HT1080 (cell line): ENCODE measurements at regions not wholly inside any gene's neighbourhood (a gene's known extent, or its start where the extent isn't known, plus 50 kb on each side); places are given as distances from the start of the nearest gene placed in this dataset.

ENCODE experiments used
- DNase-seq: peaks from one replicate; pipeline ENCODE4 v3.0.0-alpha.2; 2015; ENCODE audit warnings: low read depth

DNA sequence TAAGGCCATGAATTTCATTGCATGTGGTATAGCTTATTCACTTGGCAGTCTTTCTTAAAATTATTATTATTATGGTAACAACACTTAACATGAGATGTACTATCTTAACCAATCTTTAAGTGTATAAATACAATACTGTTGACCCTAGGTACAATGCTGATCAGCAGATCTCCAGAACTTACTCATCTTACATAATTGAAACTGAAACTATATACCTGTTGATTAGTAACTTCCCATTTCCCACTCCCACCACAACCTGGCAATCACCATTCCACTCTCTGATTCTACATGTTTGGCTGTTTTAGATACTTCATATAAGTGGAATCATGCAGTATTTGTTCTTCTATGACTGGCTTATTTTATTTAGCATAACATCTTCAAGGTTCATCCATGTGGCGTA, 150.2 kb upstream of the POU2AF2 start:
- DNase-seq, result no peak

DNA sequence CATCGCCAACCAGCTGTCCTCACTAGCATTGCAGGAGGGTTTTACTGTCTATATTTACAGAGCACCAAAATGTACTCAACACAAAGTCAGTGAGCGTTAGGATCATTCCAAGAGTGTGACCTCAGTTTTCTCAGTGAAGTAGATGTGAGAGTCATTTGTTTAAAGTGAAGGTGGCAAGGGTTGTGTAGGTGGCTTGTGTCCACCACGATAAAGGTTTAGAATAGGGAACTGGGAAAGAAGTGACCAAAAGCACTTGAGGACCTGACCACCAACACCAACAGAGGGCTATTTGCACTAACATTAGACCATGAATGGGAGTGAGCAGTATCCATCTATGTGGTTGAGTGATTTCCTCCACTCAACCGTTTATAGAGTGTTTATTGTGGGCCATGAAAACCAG, 152.5 kb upstream of the POU2AF2 start:
- DNase-seq, result no peak

DNA sequence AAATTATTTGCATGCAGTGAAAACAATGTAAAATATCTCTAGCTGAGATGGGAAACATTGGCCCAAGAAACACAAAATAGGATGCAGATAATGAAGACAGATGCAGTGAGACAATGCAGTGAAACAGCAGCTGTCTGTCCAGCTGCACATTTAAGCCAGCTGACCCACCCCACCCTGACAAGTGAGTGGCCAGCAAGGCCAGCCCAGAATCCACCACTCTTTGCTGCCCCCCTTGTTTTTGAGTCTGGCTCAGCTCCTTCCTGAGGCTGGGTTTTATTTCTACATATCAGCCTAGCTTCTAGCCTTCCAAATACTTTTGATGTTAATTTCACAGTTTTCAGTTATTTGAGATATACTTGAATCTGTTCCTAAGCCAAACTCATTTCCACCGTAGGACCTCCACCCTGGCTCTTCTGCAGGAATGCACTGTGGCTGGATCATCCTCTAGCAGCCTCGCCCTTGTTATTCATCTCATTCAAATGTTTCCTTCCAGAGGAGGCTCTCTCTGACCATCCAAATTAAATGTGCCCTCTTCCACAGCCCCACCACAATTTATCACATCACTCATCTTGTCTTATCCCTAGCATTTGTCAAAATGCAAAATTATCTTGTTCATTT, 154.1 kb upstream of the POU2AF2 start:
- no peak for DNase-seq

DNA sequence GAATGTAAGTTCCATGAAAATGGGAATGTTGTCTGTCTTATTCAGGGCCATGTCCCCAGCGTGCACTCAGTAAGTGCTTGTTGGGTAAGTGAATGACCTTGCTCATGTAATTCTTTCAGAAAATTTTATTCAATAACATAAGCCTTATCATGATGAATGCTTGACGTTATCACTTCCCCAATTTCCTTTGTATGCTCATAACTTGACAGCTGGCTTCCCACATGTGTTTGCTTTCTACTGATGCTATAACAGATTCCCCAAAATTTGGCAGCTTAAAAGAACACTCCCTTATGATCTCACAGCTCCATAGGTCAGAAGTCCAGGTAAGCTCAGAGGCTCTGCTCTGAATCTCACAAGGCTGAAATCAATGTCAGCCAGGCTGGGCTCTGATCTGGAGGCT, 155.8 kb upstream of the POU2AF2 start:
- DNase-seq, result no peak

DNA sequence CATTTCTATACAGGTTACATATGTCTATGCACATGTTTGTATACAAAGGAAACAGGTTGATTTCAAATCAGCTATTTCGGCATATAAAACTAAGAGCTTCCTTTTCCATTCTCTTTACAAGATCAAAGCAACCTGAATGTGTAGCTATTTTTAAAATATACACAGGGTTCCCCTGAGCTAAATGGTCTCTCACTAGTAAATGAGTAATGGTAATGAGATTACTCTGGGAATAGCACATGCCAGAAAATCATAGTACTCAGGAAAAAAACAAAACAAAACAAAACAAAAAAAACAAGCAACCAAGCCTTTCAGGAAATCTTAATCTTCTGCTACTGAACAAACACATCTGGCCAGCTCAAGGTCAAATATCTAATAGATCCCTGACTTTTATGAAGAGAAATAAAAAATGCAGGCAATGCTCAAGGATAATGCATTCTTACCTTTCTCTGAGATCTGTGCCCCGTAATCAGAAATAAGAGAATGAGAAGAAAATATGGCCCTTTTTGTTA, 156.6 kb upstream of the POU2AF2 start:
- no peak for DNase-seq

DNA sequence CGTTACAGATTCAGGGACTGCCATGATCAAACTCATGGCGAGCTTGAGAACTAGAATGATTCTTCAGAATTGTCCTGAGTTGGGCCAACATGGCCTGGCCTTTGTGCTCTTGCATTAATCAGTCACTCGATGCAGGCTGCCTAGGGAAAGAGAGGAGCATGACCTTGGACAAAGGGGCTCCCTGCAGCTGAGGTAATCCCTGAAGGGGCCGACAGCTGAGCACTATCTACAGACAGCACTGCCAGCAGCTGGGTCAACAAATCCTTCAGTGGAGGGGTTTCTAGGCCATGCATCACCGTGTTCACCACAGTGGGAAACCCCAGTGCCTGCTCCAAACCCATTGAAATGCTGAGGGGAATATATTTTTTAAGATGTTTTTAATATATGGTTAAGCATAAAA, 159.5 kb upstream of the POU2AF2 start:
- no peak for DNase-seq

DNA sequence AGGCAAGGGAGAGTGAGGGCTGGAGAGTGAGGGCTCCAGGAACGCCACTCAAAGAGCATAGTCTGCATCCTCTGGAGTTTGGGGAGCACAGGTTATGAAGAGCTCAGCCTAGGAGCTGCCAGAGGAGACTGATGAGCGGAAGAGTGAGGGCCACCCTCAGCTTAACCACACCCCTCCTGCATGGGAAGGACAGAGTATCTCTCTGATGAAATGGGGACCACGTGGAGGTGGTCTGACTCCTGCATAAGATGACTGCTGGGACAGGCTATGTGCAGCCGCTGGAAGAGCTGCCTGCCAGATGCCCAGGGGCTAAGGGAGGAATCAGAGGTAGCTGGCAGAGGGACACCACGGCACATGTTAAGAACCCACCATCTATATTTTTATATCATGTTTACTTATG, 162.9 kb upstream of the POU2AF2 start:
- DNase-seq, result no peak

DNA sequence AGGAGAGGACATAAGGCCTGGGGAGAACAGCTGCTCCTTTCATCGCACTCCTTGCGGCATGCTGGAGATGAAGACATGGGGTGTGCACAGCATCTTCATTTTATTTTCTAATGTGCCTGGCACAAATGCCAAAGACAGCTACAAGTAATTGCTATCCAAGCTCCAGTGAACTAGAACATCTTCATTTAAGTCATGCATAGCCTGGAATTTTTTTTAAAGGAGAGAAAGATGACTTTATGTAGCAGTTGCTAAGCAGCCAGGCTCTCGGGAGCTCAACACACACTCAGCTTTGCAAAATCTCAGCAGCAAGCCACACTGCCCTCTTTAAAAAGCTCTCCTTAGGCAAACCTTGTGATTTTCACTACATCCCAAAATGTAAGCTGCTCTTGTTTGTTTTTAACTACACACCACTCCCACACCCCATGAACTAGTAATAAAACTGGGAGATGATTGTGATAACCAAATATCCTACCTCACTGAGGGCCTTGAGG, 164.5 kb upstream of the POU2AF2 start:
- DNase-seq, result no peak

DNA sequence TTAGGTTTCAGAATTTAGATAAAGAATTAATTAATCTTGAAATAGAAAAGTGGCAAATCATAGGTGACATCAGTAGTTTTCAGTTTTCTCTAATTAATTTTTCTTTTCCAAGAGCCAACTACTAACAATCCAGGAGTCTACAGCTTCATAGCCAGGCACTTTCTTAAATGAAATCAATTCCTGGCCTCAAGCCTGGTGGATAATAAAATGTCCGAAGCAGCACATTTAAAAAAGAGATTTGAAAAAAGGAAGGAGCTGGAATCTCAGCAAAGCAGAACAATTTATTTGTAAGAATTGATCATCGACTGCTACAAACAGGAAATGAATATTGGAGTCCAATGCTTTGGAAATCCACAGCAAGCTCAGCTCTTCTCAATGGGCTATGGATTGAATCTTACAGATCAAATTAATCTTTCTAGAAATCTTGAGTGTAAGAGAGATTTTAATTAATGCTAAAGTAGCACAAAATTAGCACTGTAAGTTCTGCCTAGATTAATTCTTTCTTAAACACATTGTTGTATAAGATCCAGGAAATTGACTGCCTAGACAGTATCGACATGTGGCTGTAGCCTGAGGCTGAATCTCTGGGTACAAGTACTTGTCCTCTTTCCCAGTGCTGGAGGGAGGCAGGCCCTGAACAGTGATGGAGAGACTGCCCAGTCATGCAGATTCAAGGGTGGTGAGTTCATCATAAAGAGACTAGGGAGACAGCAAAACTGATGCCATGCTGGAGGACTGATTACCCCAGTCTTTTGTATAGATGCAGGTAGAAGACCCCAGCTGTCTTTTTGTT, 167.8 kb upstream of the POU2AF2 start:
- DNase-seq, result no peak

DNA sequence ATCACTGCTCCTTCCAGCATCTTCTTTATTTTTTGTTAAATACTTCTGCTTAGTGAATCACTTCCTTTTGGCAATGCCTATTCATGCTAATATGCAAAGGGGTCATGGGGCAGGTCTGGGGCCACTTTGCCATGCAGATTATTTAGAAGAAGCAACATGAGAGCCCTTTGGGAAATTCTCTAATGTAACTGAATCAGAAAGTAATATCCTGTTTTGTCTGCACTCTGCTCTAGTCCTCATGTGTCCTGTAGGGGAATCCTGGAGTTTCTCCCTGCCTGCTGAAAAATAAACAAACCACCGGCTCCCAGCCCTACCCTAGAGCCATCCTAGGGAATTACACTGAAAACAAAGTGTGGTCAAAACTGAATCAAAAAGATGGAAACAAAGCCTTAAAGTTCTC, 176.5 kb upstream of the POU2AF2 start:
- DNase-seq, result peak; percentile 30

DNA sequence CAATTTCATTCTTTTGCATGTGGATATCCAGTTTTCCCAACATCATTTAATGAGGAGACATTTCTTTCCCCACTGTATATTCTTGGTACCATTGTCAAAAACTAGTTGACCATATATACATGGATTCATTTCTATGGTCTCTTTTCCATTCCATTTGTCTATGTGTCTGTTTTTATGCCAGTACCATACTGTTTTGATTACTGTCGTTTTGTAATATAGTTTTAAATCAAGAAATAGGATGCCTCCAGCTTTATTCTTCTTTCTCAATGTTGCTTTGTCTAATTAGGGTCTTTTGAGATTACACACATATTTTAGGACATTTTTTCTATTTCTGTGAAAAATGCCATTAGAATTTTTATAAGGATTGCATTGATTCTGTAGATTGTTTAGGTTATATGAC, 177.5 kb upstream of the POU2AF2 start:
- no peak for DNase-seq

DNA sequence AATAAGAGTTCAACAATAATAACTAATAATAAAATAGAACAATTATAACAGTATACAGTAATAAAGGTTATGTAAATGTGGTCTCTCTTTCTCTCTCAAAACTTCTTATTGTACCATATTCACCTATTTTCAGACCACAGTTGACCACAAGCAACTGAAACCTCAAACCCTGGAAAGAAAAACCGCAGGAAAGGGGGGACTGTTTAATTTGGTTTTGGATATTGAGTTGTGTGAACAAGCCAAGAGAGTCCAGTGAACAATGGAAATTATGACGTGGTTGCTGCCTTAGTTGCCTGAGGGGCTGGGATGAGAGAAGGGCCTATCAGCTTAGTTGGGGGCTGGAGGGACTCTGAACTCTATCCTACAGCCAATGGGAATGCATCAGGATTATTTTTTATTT, 178.7 kb upstream of the POU2AF2 start:
- DNase-seq, result no peak

DNA sequence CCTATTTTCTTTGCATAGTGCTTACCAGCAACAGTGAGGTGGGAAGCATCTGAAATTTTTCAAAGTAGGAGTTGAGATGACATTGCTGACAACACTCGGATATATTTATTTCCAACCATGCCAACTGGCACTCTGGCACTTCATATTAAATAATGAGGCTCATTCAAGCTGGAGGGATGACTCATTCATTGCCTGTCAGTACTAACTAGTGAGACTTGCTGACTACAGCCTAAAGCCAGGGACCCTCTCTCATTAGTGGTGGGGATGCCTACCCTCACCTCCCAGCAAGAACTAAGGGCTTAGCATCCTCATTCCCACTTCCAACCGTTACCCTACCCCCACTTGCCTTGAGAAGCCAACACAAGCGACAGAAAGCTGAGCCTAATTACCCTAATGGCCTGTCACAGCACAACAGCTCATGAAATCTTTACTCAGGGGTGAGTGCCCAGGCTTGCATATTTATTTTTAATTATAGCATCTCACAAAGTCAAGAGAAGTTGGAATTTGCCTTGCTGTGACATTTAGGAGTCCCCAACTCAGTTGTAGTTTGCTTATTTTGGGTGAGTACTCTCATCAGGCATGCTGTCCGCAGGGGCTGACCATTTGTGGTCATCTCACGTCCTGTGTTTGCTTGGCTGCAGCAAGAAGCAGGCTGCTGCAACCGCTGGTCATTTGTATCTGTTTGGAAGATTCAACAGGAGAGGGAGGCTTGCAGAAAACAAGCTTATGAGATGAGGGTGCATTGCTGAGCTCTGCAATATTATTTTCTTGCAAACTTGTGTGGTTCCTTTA, 181.6 kb upstream of the POU2AF2 start:
- DNase-seq, result peak; percentile 25

DNA sequence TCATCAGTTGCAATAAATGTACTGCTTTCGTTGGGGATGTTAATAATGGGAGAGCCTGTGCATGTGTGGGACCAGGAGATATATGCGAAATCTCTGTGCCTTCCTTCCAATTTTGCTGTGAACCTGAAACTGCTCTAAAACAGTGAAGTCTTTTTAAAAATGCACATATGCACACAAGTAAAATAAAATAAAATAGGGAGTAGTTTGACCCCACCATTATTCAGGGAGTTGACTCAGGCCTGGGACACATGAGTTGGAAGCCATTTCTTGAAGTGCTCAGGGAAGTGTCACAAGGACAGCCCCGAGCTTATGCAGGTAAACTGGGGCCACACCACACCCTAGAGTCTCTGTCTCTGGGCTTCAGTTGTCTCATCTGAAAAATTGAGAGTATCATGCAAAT, 183.1 kb upstream of the POU2AF2 start:
- DNase-seq, result no peak

DNA sequence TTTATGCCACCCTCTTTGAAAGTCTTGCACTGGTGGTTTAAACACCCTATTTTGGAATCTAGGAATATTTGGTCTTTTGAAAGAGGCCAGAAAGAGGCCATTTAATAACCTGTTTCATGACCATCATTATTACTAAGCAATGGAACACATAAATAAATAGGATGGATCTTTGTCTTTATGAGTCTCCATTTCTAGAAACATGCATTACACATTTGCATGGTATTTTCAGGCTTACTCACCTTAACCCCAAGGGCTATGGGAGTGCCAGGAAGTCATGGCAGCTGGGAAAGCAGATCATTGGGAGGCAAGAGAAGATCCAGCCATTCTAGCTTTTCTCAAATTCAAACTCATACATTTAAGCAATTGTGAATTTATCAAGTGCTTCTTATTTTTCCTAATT, 185.8 kb upstream of the POU2AF2 start:
- peak; percentile 29 for DNase-seq

DNA sequence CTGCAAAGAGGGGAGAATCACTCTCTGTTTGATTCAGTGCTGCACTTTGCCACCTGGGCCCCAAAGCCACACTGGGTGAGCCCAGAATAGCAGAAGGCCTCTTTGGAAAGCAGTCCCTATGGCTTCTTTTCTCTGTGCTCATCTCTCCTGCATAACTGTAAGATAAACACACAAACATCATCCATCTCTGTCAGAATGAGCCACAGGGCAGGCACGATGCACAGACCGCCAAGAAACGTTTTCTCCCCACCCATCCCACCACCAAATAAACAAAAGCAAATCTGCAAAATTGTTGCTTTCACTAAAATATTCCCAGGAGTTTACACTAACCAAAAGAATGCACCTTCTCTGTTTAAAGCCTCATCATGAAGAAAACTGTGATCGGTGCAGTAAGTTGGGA, 196.4 kb upstream of the POU2AF2 start:
- no peak for DNase-seq

DNA sequence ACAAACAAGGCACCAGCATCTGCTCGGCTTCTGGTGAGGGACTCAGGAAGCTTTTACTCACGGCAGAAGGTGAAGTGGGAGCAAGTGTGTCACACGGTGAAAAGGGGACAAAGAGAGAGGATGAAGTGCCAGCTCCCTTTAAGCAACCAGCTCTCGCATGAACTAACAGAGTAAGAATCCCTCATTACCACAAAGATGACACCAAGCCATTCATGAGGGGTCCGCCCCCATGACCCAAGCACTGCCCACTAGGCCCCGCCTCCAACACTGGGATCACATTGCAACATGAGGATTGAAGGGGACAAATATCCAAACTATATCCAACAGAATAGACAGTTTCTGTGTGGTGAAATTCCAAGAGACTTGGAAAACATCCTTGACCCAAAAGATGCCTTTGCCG, 198.2 kb upstream of the POU2AF2 start:
- peak; percentile 33 for DNase-seq

DNA sequence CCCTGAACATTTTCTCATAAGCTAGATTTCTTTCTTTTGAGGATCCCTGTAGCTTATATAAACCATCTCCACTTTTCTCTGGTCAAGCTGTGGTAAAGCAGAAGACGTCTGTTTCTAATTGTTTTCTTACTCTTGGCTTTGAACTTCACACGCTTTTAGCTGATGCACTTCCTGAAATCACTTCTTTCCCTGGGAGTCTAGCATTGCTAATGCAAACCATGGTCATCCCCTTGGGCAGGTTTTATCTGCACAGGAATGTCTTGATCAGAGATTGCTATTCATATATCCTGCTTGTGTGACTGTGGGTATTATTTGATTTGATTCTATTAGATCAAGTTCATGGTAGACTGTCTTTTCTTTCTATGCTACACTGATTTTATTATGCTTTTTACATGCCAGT, 199.2 kb upstream of the POU2AF2 start:
- DNase-seq, result no peak

DNA sequence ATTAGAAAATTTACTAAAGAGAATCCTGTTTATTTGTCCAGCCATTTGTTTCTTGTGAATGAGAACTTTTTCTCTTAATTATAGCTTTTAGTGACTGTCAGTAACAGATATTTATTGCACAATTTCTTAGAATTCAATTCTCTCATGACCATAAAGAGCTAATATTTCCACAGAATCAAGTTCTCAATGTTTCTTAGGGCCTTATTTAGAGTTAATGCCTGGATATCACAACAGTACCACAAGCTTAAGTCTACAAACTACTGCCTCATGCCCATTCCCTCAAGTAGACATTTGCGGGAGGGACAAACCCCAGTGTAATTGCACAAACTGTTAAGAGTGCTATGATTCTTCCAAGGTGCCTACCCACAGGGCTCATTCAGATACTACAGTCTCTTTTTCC, 199.7 kb upstream of the POU2AF2 start:
- no peak for DNase-seq

DNA sequence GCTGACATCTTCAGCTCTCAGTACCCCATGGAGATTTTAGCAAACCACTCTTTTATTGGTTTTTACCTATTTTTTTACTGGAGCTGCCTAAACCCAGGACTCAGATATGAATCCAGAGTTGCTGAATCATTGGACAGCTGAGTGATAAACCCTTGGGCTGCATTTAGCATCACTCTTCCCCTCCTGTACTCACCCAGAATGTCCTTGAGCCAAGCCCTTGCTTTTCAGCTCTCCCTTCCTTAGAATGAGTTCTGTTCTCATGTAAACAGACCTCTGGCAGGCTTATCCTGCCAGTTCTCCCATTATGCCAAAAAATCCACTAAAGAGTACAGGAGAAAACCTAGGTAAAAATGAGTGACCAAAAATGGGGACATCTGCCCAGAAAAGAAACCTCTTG, 200.1 kb upstream of the POU2AF2 start:
- DNase-seq, result no peak

DNA sequence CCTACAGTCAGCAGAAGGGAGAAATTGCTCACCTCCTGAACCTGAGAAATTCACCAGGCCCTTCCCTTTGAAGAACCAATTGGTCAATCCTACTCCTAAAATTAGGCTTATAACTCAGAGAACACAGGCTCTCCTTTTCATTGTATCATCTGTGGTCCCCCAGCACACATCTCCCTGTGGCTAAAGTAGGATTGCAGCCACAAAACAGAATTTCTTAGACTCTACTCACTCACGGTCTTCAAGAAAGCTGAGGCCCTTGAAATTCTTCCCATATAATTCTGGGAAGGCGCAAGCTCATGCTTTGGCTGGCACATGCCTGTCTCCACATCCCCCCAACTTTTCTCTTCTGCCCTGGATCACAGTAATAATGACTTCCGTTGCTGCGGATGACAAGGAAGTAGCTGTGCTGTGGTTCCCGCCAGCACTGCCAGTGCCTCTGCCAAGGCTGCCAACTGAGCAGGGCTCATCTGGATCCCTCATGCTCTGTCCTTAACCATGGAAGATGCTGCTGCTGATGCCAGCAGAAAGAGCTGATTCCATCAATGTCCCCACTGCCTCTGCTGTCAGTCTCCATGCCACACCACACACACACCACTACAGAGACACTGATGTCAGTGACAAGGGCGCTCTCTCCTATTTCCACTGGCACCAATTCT, 200.6 kb upstream of the POU2AF2 start:
- no peak for DNase-seq

DNA sequence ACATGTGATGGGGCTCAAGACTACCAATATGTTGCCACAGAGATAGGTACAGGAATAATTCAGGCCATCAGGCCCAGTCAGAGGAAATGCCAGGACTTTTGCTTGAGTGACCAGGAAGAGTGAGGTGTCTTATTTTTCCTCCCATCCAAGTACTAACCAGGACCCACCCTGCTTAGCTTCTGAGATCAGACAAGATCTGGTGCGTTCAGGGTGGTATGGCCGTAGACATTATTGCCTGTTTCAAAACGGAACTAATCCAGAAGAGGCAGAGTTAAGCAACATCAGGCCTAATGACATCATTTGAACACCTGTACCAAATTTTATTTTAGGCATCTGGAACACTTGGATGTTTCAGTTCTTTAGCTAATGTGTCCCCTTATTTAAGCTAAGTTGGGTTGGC, 205.5 kb upstream of the POU2AF2 start:
- DNase-seq, result no peak
